Endothelial cell of umbilical vein (primary cell): ENCODE measurements at regions not wholly inside any gene's neighbourhood (a gene's known extent, or its start where the extent isn't known, plus 50 kb on each side); places are given as distances from the start of the nearest gene placed in this dataset.

Experiments used
- BruUV-seq: library from RNA; stranded (reverse); fragments of 400-500 nt; replicated peaks from 2 replicates; lab custom pipeline; 2021; lab: Mats Ljungman, UMichigan
- CTCF ChIA-PET: fragments of 300-600, 350-600 bp; sonication (Branson Sonifier 250); formaldehyde crosslinking; loops from one replicate; lab custom pipeline; 2021; ENCODE audit warnings: antibody characterized with exemption, inconsistent platforms; lab: Charles Lee
- POLR2A ChIA-PET: fragments of 300-600, 350-600 bp; sonication (Branson Sonifier 250); formaldehyde crosslinking; loops from one replicate; lab custom pipeline; 2021; ENCODE audit warnings: antibody characterized with exemption, inconsistent platforms; lab: Charles Lee
- DNase-seq: peaks from one replicate; pipeline ENCODE4 v3.0.0-alpha.2; 2011; ENCODE audit warnings: low read depth, low spot score
- FAIRE-seq: peaks from 2 replicates; lab custom pipeline; 2011; peaks lifted over from hg19 to GRCh38; lab: Jason Lieb, UNC
- H2AFZ ChIP-seq: 2 replicates; pipeline ENCODE4 v1.6.0; 2012; ENCODE audit warnings: low read depth, low read length, control low read depth, inconsistent platforms
- H3K27ac ChIP-seq: 2 replicates; pipeline ENCODE4 v1.5.1; 2011; ENCODE audit warnings: low read depth, mild to moderate bottlenecking, control low read depth, low read length, moderate library complexity; ENCODE audit not compliant: insufficient read depth
- H3K27me3 ChIP-seq, 2 experiments: 2 replicates each; pipeline versions ENCODE4 v1.6.0 to v1.6.1; 2011; ENCODE audit warnings: low read length in 2 of 2, mixed read lengths in 1 of 2; ENCODE audit not compliant: control insufficient read depth in 2 of 2, insufficient read depth in 2 of 2
- H3K36me3 ChIP-seq, 2 experiments: 2 replicates in 1 of 2; 3 replicates in 1 of 2; pipeline ENCODE4 v1.5.1; 2011; ENCODE audit warnings: low read length in 2 of 2, mild to moderate bottlenecking in 1 of 2, moderate library complexity in 1 of 2; ENCODE audit not compliant: control insufficient read depth in 2 of 2, insufficient read depth in 2 of 2; ENCODE audit errors: extremely low read depth in 1 of 2
- H3K4me1 ChIP-seq: 3 replicates; pipeline ENCODE4 v1.5.1; 2011; ENCODE audit warnings: mild to moderate bottlenecking, low read length; ENCODE audit not compliant: control insufficient read depth, insufficient read depth; ENCODE audit errors: extremely low read depth
- H3K4me2 ChIP-seq: 2 replicates; pipeline ENCODE4 v1.6.1; 2011; ENCODE audit warnings: low read length, control low read depth, mixed read lengths; ENCODE audit not compliant: insufficient read depth
- H3K4me3 ChIP-seq, 3 experiments: fragments of 200-600 bp in 1 of 3; sonication (generic), shearing (Covaris generic) in 1 of 3; replicated peaks in 1 of 3; 2 replicates each; pipeline ENCODE4 v1.5.1; 2011 to 2016; ENCODE audit warnings: control low read depth in 3 of 3, low read length in 3 of 3, mild to moderate bottlenecking in 2 of 3, inconsistent platforms in 1 of 3, low read depth in 1 of 3, moderate library complexity in 1 of 3; ENCODE audit not compliant: insufficient read depth in 1 of 3
- H3K79me2 ChIP-seq: 2 replicates; pipeline ENCODE4 v1.6.0; 2012; ENCODE audit warnings: low read length, inconsistent platforms; ENCODE audit not compliant: control insufficient read depth, insufficient read depth
- H3K9ac ChIP-seq: replicated peaks from 2 replicates; pipeline ENCODE3; 2011; ENCODE audit warnings: low read length, control low read depth; ENCODE audit not compliant: insufficient read depth; ENCODE audit errors: extremely low read depth
- H3K9me1 ChIP-seq: replicated peaks from 3 replicates; pipeline ENCODE4 v1.6.0; 2011; ENCODE audit warnings: mild to moderate bottlenecking, low read length; ENCODE audit not compliant: control insufficient read depth, insufficient read depth; ENCODE audit errors: extremely low read depth
- H3K9me3 ChIP-seq: replicated peaks from 2 replicates; pipeline ENCODE4 v1.5.1; 2012; ENCODE audit warnings: low read length, inconsistent platforms; ENCODE audit not compliant: control insufficient read depth, insufficient read depth
- H4K20me1 ChIP-seq: replicated peaks from 2 replicates; pipeline ENCODE3; 2011; ENCODE audit warnings: mild to moderate bottlenecking, low read length; ENCODE audit not compliant: control insufficient read depth, insufficient read depth; ENCODE audit errors: extremely low read depth
- EZH2 ChIP-seq: IDR thresholded peaks from 2 replicates; pipeline ENCODE4 v1.6.1; 2012; ENCODE audit warnings: borderline replicate concordance, low read depth, mild to moderate bottlenecking, moderate library complexity, low read length, inconsistent platforms; ENCODE audit not compliant: severe bottlenecking
- FOS ChIP-seq: IDR thresholded peaks from 2 replicates; pipeline ENCODE4 v1.6.1; 2011; ENCODE audit warnings: mild to moderate bottlenecking, low read length, moderate library complexity, borderline replicate concordance; ENCODE audit not compliant: insufficient read depth
- JUN ChIP-seq: IDR thresholded peaks from 2 replicates; pipeline ENCODE4 v1.6.1; 2011; ENCODE audit warnings: borderline replicate concordance, low read depth; ENCODE audit not compliant: insufficient read length, insufficient read depth
- MAX ChIP-seq: IDR thresholded peaks from 2 replicates; pipeline ENCODE4 v1.6.1; 2011; ENCODE audit not compliant: insufficient read depth, insufficient read length
- POLR2A ChIP-seq: IDR thresholded peaks from 2 replicates; pipeline ENCODE4 v1.6.1; 2012; ENCODE audit warnings: low read depth, mild to moderate bottlenecking, control low read depth, low read length
- POLR2AphosphoS5 ChIP-seq: IDR thresholded peaks from 2 replicates; pipeline ENCODE4 v1.6.1; 2012; ENCODE audit warnings: low read depth, mild to moderate bottlenecking, control low read depth, low read length, moderate library complexity; ENCODE audit not compliant: insufficient read depth
- dilution Hi-C: fragments of 300-500 bp; cut with MboI; formaldehyde crosslinking; loops from one replicate; pipeline ENCODE4 v1.15.0; 2019; ENCODE audit warnings: low sequenced_read_pairs; ENCODE audit not compliant: extremely low pct_ligation_motif_present
- intact Hi-C: fragments of 100-400 bp; cut with micrococcal nuclease; formaldehyde crosslinking; loops from one replicate; pipeline ENCODE4 v1.10.0; 2022
- TF ChIP-seq, protein P1 (sequence below), 2 donors: IDR thresholded peaks; 1 replicate in 1 of 2; 2 replicates in 1 of 2; pipeline ENCODE4 v1.5.1; 2011; ENCODE audit warnings: low read length in 2 of 2, mild to moderate bottlenecking in 2 of 2, moderate library complexity in 2 of 2, control low read depth in 1 of 2, inconsistent platforms in 1 of 2, low read depth in 1 of 2; ENCODE audit not compliant: insufficient read depth in 1 of 2; ENCODE audit errors: extremely low read depth in 1 of 2

DNA sequence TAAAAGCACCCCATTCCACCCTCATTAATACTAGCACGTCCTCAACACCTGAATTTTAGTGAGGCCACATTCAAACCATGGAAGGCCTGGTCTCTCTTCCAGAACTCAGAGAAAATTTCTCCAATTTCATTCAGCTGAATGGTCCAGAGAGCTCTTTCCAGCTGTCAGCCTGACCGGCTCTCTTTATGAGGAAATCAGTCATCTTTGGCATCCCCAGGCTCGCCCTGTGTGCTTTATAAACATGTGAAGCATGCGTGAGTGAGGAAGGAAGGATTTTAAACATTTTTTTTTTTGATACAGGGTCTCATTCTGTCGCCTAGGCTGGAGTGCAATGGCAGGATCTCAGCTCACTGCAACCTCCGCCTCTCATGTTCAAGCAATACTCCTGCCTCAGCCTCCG is 1812.9 kb upstream of the TENM3 start:
- no peak overlapping the region for H3K9ac ChIP-seq
- no TSS peak for BruUV-seq
- no peaks in the 10 kb centered on the region for H3K36me3 ChIP-seq
- DNase-seq (no peak), FAIRE-seq (no peak)
- H2AFZ ChIP-seq, result no peak overlapping the region
- H3K4me2 ChIP-seq, result no peak overlapping the region
- H3K79me2 ChIP-seq, result no peaks in the 10 kb centered on the region
- no peak overlapping the region for H3K4me3 ChIP-seq
- dilution Hi-C loops, result no loop called here
- ChIA-PET CTCF (no interaction called here), POLR2A (no interaction called here)
- no peaks in the 10 kb centered on the region for H3K27me3 ChIP-seq
- H3K9me3 ChIP-seq, result peaks cover 4% of the 10 kb centered on the region
- no peaks in the 10 kb centered on the region for H3K4me1 ChIP-seq
- no peak overlapping the region for H3K27ac ChIP-seq
- TF ChIP-seq MAX (no peak), POLR2AphosphoS5 (no peak), POLR2A (no peak), EZH2 (no peak), FOS (no peak), JUN (no peak)
- TF ChIP-seq, protein P1, sequence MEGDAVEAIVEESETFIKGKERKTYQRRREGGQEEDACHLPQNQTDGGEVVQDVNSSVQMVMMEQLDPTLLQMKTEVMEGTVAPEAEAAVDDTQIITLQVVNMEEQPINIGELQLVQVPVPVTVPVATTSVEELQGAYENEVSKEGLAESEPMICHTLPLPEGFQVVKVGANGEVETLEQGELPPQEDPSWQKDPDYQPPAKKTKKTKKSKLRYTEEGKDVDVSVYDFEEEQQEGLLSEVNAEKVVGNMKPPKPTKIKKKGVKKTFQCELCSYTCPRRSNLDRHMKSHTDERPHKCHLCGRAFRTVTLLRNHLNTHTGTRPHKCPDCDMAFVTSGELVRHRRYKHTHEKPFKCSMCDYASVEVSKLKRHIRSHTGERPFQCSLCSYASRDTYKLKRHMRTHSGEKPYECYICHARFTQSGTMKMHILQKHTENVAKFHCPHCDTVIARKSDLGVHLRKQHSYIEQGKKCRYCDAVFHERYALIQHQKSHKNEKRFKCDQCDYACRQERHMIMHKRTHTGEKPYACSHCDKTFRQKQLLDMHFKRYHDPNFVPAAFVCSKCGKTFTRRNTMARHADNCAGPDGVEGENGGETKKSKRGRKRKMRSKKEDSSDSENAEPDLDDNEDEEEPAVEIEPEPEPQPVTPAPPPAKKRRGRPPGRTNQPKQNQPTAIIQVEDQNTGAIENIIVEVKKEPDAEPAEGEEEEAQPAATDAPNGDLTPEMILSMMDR (IDR thresholded peaks at IDR 0.05; ENCODE audit: extremely low read depth in 1 of 2, insufficient read depth in 1 of 2, low read depth in 1 of 2, low read length in 2 of 2), result no peak
- intact Hi-C loops, result no loop called here
- no peaks in the 10 kb centered on the region for H4K20me1 ChIP-seq
- H3K9me1 ChIP-seq, result no peaks in the 10 kb centered on the region
